Left lung (tissue), 4 donors: ENCODE measurements at regions not wholly inside any gene's neighbourhood (a gene's known extent, or its start where the extent isn't known, plus 50 kb on each side); places are given as distances from the start of the nearest gene placed in this dataset.

Experiments
- ATAC-seq: fragments of 200-7000 bp; cut with Tn5 transposase; one replicate; pipeline ENCODE4 v1.9.1; 2020; ENCODE audit warnings: moderate library complexity
- DNase-seq, 4 donors: peaks; one replicate each; pipeline ENCODE4 v3.0.0-alpha.2; 2013 to 2020
- H3K27ac ChIP-seq, 2 donors: fragments of 200-600 bp; sonication (generic) in 1 of 2; one replicate each; pipeline versions ENCODE4 v1.5.0 to v1.8.0; 2020 to 2021
- H3K27me3 ChIP-seq, 2 donors: fragments of 200-600 bp; sonication (generic) in 1 of 2; one replicate each; pipeline versions ENCODE4 v1.5.0 to v1.8.0; 2020 to 2021
- H3K36me3 ChIP-seq, 2 donors: fragments of 200-600 bp; sonication (generic) in 1 of 2; one replicate each; pipeline versions ENCODE4 v1.5.0 to v1.8.0; 2020 to 2021
- H3K4me1 ChIP-seq, 2 donors: fragments of 200-600 bp; one replicate each; pipeline ENCODE4 v1.8.0; 2021
- H3K4me3 ChIP-seq, 2 donors: fragments of 200-600 bp; sonication (generic) in 1 of 2; one replicate each; pipeline versions ENCODE4 v1.5.0 to v1.8.0; 2020 to 2021; ENCODE audit warnings: mild to moderate bottlenecking in 1 of 2
- H3K9me3 ChIP-seq, 2 donors: fragments of 200-600 bp; sonication (generic) in 1 of 2; one replicate each; pipeline versions ENCODE4 v1.5.0 to v1.8.0; 2020 to 2021
- intact Hi-C, 2 donors: fragments of 100-400 bp; cut with DNase I; formaldehyde crosslinking; loops; one replicate each; pipeline versions ENCODE4 v1.11.2 to v1.14.2; 2022
- TF ChIP-seq, protein P1 (sequence below), 2 donors: fragments of 200-600 bp; sonication (generic) in 1 of 2; IDR thresholded peaks; one replicate each; pipeline versions ENCODE4 v1.5.0 to v1.8.0; 2021; ENCODE audit warnings: antibody characterized with exemption in 2 of 2
- donor health status: DM: no; HTN: yes; CAD: no.
- donor health status: DM: no; HTN: no; CAD: no.

DNA sequence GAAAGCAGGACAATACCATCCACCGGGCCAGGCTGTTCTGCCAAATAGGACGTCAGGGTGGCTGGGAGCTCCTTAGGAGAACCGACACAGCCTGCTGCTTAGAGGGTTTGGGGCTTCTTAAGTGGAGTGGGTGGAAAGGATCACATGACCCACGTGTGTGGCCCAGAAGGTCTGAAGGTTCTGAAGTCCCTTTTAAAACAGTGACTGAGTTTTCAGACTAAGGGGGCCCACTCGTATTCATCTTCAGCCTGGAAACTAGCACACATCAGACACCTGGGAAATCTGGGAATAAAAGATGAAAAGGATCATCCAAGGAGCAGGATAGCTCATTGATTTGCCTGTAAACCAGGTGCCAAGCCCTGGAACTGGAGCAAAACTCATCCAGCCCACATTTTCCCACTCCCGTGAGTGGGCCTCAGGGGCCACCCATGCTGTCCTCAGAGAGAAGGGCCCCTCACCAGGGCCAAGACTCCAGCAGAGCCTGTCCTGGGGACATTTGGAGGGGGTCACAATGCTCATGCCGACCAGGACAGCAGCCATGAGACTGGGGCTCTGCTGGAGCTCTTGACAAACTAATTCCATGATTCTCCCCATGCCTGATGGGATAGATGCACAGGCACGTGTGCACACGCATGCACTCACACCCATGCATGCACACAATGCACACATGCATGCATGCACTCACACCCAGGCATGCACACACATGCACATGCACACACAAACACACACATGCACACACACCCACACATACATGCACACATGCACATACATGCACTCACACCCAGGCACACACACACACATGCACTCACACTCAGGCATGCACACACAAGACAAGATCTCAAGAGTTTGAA lies 168.8 kb upstream of the PPP2R2D start:
- intact Hi-C loops, result no loop called here
- Histone ChIP-seq H3K4me3 (no peak overlapping the region), H3K27me3 (peaks cover 0 to 9% of the 10 kb centered on the region in 2 donors), H3K36me3 (no peaks in the 10 kb centered on the region), H3K27ac (no peak overlapping the region), H3K4me1 (no peaks in the 10 kb centered on the region), H3K9me3 (peaks cover 0 to 8% of the 10 kb centered on the region in 2 donors)
- DNase-seq (no peak), ATAC-seq (no peak)
- TF ChIP-seq, protein P1, sequence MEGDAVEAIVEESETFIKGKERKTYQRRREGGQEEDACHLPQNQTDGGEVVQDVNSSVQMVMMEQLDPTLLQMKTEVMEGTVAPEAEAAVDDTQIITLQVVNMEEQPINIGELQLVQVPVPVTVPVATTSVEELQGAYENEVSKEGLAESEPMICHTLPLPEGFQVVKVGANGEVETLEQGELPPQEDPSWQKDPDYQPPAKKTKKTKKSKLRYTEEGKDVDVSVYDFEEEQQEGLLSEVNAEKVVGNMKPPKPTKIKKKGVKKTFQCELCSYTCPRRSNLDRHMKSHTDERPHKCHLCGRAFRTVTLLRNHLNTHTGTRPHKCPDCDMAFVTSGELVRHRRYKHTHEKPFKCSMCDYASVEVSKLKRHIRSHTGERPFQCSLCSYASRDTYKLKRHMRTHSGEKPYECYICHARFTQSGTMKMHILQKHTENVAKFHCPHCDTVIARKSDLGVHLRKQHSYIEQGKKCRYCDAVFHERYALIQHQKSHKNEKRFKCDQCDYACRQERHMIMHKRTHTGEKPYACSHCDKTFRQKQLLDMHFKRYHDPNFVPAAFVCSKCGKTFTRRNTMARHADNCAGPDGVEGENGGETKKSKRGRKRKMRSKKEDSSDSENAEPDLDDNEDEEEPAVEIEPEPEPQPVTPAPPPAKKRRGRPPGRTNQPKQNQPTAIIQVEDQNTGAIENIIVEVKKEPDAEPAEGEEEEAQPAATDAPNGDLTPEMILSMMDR (IDR thresholded peaks at IDR 0.05), result no peak

GRCh38 chr10:131732631-131733127 lies 168.1 kb upstream of the PPP2R2D start:
- Histone ChIP-seq H3K4me3 (no peak overlapping the region), H3K4me1 (no peaks in the 10 kb centered on the region), H3K36me3 (no peaks in the 10 kb centered on the region), H3K27ac (no peak overlapping the region), H3K9me3 (peaks cover 0 to 8% of the 10 kb centered on the region in 2 donors), H3K27me3 (peaks cover 0 to 4% of the 10 kb centered on the region in 2 donors)
- intact Hi-C loops, result no loop called here
- no peak for ATAC-seq
- DNase-seq, result no peak
- TF ChIP-seq, protein P1 (IDR thresholded peaks at IDR 0.05), result no peak

DNA sequence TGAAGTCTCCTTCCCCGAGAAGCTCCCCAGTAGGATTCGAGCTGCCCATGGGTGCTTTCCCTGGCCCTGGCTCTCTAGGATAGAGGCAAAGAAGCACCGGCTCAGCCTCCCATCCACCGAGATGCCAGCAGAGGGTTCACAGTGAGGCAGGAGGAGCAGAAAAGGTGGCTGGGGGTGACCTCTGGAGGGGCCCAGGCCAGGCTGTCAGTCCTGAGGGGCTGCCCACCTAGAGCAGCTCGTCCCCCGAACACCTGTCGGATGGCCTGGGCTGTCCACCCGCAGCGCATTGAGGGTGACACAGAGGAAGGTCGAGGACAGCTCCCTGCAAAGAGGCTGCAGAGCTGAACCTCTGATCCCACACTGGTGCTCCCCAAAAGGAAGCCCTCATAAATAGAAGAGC lies 167.2 kb upstream of the PPP2R2D start:
- peaks cover 0 to 10% of the 10 kb centered on the region in 2 donors for H3K27me3 ChIP-seq
- H3K9me3 ChIP-seq, result peaks cover 0 to 8% of the 10 kb centered on the region in 2 donors
- TF ChIP-seq, protein P1 (IDR thresholded peaks at IDR 0.05), result no peak
- no peak overlapping the region for H3K27ac ChIP-seq
- DNase-seq, result peak in 1 of 4 donors; percentile 62
- no peak for ATAC-seq
- no peak overlapping the region for H3K4me3 ChIP-seq
- intact Hi-C loops, result no loop called here
- H3K4me1 ChIP-seq, result no peaks in the 10 kb centered on the region
- H3K36me3 ChIP-seq, result no peaks in the 10 kb centered on the region

DNA sequence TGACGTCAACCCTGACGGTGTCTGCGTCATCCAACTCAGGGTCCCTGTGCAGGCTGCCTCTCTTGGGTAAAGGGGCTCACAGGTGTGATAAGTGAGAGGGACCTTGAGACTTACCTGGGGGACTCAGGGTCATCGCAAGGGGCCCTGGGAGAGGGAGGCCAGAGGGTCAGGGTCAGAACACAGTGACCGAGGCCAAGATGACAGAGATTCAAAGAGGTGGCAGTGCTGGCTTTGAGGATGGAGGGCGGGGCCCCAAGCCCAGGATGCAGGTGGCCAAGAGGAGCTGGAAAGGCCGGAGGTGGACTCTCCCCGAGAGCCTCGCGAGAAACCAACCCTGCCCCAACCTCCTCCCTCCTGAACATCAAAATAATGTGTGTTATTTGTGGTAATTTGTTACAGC lies 165.2 kb upstream of the PPP2R2D start:
- intact Hi-C loops, result no loop called here
- no peak overlapping the region for H3K27ac ChIP-seq
- H3K36me3 ChIP-seq, result no peaks in the 10 kb centered on the region
- H3K27me3 ChIP-seq, result peaks cover 0 to 10% of the 10 kb centered on the region in 2 donors
- no peak overlapping the region for H3K4me3 ChIP-seq
- DNase-seq, result peak in 1 of 4 donors; percentile 44
- no peak for ATAC-seq
- H3K4me1 ChIP-seq, result no peaks in the 10 kb centered on the region
- peaks cover 0 to 8% of the 10 kb centered on the region in 2 donors for H3K9me3 ChIP-seq
- TF ChIP-seq, protein P1 (IDR thresholded peaks at IDR 0.05), result no peak

- H3K4me1 ChIP-seq, result no peaks in the 10 kb centered on the region
- H3K27me3 ChIP-seq, result peaks cover 0 to 10% of the 10 kb centered on the region in 2 donors
- H3K36me3 ChIP-seq, result no peaks in the 10 kb centered on the region
- no peak overlapping the region for H3K27ac ChIP-seq
- DNase-seq (peak in 1 of 4 donors; percentile 73), ATAC-seq (no peak)
- H3K9me3 ChIP-seq, result peaks cover 0 to 8% of the 10 kb centered on the region in 2 donors
- intact Hi-C loops, result no loop called here
- TF ChIP-seq, protein P1 (IDR thresholded peaks at IDR 0.05), result no peak
- H3K4me3 ChIP-seq, result no peak overlapping the region
Observed at GRCh38 chr10:131736321-131736980, 164.4 kb upstream of the PPP2R2D start.
